Kidney tubule cell (primary cell): ENCODE measurements at regions not wholly inside any gene's neighbourhood (a gene's known extent, or its start where the extent isn't known, plus 50 kb on each side); places are given as distances from the start of the nearest gene placed in this dataset.
"Not testable (repeated sequence)": the region's sequence is repeated elsewhere in the genome, so short reads cannot be mapped to it uniquely, and the experiment has no call there.

Experiments
- DNase-seq: peaks from one replicate; pipeline ENCODE4 v3.0.0-alpha.2; 2018; ENCODE audit warnings: low spot score

DNA sequence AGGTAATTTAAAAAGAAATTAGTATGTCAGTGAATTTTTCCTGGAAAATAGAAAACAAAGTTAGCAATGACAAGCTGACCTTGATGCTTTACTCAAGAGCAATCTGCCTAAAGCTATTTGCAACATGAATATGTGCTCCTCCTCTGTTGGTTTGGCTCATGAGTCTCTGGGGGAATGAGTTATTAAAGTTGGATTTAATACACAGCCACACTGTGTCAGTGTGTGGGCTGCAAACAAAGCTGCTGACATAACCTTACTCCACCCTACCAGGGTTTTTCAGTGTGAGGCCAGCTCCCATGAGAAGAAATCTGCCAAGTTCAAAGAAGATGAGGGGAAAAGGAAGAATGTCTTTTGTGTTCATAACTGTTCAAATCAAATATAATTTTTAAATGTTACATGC is 280.5 kb downstream of the TLL1 start:
- no peak for DNase-seq

DNA sequence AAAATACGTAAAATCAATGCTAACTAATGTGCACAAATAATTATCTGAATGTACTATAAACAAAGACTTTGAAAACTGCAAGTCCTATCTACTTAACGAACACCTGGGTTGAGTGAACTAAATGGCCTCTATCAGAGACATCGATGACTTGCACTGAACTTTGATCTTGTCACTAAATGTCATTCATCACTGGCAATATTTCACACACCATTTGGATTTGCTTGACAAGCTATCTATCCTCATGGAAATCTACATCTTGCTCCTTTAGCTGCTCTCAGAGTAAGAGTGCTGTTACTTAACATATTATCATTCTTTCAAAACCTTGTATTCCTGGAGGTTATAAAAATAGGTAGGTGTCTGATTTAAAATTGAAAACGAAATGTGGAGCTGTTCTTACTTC is 289.3 kb downstream of the TLL1 start:
- DNase-seq, result no peak

DNA sequence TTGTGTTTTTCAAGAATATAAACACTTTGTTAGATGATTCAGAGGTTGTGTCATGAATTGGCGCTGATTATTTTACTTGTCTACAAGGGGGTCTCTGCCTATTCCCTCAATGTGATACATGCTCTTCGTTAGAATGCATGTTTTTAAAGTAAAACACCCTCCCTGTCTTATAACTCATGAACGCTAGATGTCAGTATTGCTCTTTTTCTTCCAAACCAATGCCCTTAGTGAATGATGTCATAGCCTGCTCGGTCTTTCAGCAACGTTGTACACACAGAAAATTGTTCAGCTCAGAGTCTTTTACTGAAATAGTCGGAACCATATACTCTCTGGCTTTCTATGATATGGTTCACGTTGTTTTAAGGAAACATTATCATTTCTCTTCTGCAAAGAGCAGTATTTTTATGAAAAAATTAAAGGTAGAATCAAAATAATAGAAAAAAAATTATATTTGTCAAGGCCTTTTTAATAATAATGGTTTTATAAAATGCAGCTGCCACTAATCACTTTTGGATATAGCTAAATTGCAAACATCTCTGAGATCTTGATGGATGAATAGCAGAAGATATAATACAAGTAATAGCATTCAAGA is 292.9 kb downstream of the TLL1 start:
- peak; percentile 70 for DNase-seq

DNA sequence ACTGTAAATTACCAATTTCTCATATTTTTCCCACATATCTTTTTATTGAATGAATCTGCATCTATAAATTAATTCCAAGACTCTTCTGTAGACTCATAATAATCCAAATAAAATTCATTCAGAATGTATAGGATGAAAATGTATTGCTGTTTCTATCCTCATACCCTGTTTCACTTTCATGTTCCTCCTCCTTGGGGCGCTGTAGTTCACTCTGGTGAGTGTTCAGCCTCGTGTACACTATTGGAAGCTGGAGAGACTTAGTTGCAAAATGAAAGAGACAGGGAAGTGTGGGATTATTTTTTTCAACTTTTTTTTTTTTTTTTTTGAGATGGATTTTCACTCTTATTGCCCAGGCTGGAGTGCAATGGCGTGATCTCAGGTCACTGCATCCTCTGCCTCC is 296.1 kb downstream of the TLL1 start:
- DNase-seq, result no peak

DNA sequence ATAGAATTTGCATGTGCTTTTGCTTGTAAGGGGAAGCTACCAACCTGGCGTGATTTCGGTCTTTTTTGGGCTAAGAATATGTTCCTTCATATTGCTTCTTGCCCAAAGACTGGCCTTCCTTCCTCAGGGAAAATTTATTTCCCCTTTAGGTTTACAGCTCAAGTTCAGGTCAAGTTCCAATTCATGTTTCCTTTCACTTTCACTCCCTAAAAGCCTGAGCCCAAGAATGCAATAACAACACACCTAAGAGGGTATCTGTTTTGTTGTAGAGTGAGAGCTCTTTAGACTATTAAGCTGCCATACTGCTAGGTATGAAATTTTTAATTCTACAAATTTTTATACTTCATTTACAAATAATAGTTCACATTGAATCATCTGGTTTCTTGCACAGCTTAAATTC is 299.6 kb downstream of the TLL1 start:
- DNase-seq, result no peak

DNA sequence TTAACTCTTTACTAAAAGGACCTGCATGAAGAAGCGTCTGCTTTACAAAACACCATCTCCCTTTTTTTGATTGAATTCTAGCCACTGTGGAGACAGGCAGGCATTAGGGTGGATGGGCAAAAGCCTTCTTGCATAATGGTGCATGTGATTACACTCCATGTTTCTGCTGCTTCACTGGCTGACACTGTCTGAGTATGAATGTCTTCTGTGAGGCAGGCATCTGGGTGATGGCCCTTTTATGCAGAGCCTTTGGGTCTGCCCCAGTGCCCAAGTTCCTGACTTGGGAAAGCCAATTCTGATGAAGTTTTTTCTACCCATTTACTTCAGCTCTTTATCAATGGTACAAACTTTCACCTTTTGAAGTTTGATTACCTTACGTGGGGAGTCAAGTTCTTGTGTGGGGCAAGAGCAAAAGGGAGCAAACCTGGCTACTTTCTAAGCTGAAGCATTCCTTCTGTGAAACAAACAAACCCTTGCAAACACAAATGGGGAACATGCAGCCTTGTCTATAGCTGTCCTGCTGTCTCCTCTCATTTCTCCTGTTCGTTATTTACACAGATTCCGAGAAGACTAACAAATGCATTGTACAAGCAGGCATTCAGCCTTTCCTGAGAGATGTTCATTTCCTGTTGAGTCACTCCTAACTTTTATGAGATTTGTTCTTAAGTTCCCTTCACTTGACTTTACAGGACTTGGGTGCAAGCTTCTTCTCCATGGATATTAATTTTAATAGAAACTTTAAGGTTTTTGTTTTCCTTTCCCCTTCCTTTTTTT is 301.9 kb downstream of the TLL1 start:
- peak; percentile 3 for DNase-seq

DNA sequence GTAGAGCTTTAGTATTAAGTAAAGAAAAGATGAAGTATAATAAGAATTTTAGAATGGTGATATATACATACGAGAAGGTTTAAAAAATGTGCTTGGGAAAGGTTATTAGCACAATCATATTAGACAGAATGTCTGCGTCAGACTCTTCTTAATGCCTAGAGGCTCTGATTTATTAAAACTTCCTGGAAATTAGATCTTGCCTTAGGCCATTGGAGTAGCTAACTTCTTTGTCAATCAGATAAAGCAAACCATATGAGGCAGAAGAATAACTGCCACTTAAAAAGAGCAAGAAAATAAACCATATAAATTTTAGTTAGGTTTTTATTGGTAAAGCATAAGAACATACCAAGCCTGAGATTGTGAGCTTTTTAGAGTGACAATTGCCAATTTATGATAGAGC is 309.1 kb downstream of the TLL1 start:
- no peak for DNase-seq

DNA sequence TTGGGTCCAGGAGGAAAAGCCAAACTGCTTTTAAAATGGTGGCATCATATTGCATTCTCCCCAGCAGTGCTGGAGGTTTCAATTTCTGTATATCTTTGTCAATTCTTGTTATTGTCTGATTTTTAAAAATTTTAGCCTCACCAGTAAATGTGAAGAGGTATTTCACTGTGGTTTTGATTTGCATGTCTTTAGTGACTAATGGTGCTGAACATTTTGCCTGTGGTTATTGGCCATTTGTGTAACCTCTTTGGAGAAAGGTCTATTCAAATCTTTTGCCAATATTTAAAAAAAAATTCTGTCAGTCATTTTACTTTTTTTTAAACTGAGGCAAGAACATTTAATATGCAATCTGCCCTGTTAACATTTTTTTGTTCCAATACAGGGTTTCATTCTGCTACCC is 322.1 kb downstream of the TLL1 start:
- DNase-seq, result no peak

DNA sequence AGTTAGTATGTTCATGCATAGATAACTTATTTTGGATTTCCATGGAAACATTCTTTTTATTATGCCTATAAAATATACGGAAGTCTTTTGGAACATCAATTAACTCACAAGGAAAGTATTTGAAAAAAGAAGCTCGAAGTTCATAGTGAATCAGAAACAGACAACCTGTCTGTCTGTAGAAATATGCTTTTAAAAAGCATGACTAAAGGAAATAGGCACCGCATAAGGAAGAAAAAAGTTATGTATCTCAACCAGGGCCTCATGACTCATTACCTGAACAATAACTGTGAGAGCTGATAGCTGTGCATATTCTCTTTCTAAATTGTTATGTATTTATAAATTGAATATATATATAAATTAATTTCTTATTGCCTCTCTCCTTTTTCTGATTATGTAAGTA is 324.1 kb downstream of the TLL1 start:
- no peak for DNase-seq

DNA sequence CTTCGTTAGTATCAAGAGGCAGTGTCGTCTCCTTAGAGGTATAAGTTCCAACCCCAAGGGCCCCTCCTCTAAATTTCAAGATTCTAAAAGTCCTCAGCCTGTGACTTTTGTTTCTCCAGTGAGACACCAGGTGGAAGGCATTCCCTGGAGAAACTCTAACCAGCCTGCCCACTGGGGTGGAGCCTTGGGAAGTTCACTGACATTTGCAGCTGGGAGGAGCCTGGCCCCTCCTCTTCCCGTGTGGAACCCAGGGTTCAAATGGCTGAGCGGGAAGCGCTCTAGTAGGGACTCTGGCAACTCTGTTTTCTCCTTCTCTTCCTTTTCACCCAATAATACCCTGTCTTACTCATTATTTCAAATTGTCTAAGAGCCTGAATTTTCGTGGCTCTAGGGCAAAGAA is 325.0 kb downstream of the TLL1 start:
- no peak for DNase-seq

DNA sequence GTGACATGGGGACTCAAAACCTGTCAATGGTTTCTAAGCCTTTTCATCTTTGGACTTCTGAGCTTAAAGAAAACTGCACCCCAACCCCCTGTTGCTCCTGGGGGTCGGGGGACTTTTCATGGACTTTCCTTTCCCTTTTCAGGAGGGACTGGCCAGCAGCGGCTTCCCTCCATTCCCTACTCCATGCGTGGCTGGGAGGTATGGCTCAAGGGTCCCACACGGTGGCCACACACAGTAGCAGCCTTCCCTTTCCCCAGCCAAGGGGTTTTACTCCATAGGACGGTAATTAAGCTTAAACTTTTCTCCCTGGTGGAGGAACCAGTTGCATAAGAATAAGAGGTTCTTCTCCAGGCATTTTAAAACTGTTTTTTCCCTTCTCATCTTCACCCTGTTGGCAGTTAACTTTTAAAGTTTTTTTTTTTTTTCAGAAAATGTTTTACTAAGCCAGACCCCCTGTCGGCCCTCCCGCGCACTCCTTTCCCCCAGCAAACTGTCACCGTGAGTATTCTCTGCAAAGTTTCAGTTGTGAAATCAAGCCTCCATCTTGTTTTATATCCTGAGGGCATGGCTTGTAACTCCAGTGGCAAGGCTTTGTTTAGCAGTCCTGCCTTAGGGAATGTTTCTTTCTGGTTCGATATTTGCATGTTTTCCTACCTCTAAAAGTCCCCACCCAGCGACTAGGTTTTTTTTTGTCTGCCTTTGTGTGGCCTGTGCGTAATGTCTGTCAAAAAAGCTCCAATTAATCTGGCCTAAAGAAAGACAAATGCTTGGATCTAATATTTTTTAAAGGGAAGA is 325.7 kb downstream of the TLL1 start:
- DNase-seq, result no peak

DNA sequence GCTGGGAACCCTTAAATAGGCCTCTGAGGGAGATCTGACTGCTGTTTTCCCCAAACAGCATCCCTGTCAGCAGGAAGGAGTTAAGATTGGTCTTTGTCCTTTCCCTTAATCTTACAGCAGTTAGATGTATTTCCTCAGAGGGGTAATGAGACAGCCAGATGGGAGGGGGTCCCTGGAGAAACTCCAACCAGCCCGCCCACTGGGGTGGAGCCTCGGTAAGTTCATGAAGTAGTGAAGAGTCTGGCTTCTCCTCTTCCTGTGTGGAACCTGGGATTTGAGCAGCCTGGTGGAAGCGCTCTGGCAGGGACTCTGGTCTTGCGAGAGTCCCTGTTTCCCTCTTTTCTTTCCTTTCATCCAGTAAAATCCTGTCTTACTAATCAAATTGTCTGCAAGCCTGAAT is 330.0 kb downstream of the TLL1 start:
- no peak for DNase-seq

DNA sequence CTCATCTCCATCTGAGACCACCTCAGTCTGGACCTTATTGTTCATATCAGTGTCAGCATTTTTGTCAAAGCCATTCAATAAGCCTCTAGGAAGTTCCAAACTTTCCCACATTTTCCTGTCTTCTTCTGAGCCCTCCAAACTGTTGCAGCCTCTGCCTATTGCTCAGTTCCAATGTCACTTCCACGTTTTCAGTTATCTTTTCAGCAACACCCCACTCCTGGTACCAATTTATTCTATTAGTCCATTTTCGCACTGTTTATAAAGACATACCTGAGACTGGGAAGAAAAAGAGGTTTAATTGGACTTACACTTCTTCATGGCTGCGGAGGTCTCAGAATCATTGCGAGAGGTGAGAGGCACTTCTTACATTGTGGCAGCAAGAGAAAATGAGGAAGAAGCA is 339.3 kb downstream of the TLL1 start:
- DNase-seq, result not testable (repeated sequence)

DNA sequence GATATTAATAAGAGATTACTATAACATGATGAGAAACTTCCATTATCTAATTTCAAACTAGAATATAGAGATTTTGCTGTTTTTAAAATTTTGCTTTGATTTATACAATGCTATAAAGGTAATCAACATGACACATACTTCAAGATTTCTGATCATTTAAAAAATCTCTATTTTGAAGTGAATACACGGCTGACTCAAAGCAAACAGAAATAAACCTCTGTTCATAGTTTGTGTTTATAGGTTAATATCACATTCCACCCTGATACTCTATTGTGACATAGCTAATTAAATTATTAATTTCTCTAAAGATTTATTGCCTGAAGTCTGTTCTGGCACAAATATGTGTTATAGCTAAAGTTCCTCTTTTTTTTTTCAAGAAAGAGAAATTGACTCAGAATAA is 349.2 kb downstream of the TLL1 start:
- DNase-seq, result no peak

DNA sequence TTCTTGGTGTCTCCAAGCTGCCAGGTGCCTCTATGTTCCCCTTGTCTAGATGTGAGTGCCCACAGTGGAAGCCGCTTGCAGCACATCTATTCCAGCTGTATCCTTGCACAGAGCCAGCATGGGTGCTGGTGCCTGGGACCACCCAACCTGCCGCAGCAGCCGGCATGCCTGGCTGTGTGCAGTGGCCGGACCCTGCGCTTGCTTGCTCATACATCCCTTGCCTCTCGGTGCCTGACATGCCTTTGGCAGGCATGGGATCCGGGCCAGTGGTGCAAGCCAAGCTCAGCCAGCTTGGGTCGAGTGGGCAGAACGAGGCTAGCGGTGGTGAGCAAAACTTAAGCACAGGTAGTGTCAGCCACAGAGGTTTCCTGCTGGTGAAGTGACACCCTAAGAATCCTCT is 355.1 kb downstream of the TLL1 start:
- no peak for DNase-seq

DNA sequence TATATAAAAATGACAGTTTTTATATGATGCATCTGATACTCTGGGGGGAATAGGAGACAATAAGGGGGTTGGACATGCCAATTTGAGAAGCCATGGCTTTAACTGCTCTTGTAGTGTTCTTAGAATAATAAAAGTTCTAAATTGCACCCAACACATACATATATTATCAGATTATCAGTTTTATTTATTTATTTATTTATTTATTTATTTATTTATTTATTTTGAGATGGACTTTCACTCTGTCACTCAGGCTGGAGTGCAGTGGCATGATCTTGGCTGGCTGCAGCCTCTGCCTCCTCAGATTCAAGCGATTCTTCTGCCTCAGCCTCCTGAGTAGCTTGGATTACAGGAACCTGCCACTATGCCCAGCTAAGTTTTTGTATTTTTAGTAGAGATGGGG is 356.8 kb downstream of the TLL1 start:
- DNase-seq, result no peak

DNA sequence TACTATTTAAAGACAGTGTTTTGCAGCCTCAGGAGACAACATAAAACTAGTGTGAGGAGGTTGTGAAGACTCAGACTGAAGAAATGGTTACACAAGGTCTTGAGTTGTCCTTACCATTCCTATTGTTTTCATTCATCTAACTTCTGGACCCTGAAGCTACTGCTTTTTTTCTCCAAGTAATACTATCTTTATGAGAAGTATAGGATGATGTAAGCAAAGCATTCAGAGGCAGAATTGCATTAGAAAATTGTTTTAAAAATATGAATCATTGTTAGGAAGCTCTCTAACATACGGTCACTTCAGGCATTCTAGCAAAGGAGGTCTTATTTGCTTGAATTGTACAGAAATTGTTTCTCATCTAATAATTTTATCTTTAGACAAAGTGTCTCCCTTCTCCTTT is 357.8 kb downstream of the TLL1 start:
- no peak for DNase-seq

DNA sequence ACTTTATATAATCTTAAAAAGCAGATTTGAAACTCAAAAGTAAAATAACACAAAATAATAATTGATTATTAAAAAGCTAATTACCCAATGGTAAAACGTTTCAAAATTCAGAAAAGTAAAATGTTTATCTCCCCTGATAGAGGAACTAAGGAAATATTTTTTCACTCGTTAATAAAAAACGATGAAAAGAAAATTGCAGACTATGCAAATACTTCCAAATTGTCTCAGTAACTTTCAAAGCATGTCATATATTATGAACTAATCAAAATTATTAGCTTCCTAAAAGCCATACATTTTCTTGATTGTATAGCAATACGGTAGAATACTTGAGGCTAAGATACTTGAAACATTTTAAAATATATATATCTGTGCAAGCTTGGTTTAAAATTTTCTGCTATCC is 366.3 kb downstream of the TLL1 start:
- no peak for DNase-seq

DNA sequence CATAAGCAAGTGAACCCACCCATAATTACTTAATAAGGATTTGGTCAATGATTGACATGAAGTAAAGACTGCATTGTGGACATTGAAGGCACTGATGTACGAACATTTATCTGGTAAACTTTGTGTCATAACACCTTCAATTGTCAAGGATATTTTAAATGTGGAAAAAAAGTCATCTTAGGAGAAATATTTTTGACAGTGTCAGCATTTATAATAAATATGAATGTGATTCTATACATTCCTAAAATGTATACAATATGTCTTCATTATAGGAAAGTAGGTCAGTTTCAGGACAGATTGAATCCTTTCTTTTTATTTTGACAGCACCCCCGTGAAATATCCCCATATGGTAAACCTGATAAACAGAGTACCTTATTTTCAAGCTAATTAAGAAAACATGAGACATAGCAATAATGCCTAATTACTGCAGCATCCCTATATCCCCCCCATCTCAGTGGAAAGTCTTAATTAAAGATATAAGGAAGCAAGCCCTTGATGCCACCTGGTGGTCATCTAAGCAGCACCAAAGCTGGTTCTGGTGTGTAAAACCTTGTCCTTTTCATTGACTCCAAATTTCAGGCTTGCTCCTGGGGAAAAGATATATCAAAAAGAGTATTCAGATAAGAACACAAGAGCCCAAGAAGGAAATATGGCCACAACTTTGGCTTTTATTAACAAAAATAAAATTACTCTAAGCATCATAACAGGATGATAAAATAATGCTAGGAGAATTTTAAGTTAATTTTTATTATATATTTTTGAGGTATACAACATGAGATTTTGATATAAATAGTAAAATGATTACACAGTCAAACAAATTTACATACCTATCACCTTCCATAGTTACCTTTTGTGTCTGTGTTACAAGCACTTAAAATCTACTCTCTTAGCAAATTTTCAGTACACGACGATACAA is 379.7 kb downstream of the TLL1 start:
- peak; percentile 28 for DNase-seq

DNA sequence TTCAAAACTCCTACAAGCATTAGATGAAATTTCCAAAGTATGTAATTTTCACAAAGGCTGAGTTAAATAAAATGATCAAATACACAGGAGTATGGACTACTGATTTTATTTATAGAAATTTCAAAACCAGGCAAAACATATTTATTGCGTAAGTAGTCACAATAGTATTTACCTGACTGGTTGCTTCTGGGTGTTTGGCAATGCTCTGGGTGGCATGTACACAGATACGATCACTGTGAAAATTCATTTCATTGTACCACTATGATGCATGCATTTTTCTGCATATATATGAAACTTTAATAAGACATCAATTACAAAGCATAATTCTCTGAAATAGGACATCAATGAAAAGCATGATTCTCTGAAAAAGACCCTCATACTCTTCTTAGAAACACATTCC is 384.2 kb downstream of the TLL1 start:
- no peak for DNase-seq

DNA sequence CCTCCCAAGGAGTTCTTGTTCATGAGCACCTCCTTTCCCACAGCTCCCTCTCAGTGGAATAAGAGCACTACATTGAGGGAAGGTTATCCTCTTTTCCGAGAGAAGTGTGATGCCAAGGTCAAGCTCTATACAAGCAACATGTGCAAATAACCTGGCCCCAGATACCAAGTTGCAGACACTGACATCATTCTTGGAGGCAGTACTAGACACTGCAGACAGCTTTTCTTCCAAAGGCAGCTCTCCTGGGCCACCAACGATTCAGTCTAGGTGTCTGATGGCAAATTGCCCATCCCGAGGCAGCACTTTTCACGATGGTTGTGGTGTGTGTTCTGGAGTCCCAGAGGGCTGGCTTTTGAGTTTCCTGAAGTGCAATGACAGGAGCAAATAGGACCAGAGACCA is 384.9 kb downstream of the TLL1 start:
- no peak for DNase-seq

DNA sequence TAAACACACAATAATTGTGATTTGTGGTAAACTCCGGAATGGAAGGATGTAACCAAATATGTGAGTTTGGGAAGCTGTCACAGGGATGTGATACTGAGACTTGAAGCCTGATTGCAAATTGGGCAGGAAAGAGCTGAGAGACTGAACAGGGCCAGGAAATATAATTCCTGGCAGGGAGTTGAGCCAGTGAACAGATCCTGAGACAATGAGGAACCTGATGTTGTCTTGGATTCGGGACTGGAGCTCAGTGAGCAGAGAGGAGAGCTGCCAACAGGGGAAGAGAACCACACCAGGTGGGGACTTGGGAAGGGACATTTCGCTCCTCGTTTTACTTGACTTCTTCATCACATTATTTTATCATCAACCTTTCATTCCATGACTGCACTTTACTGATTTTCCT is 386.0 kb downstream of the TLL1 start:
- DNase-seq, result no peak
